ENCODE measurements at regions not wholly inside any gene's neighbourhood (a gene's known extent, or its start where the extent isn't known, plus 50 kb on each side); places are given as distances from the start of the nearest gene placed in this dataset.

GRCh38 chr2:161005170-161005569 lies 155.1 kb upstream of the TANK start:
- H3K36me3 ChIP-seq (ENCODE audit: control insufficient read depth, insufficient read depth, low read length): no peaks in the 10 kb centered on the region
- WGBS (ENCODE audit: insufficient coverage, low lambda C conversion rate): no CpG with 5 or more reads among the region's 1 CpG

GRCh38 chr2:161008311-161008710 lies 151.9 kb upstream of the TANK start:
- no peak overlapping the region for H3K4me3 ChIP-seq (ENCODE audit: low read length)
- H3K9me3 ChIP-seq (ENCODE audit: control insufficient read depth, low read depth, low read length): no peaks in the 10 kb centered on the region
- H3K4me1 ChIP-seq (ENCODE audit: control insufficient read depth, insufficient read depth, low read length): no peaks in the 10 kb centered on the region
- no peak for DNase-seq
- no peak overlapping the region for H3K27ac ChIP-seq (ENCODE audit: low read length)
- WGBS (ENCODE audit: insufficient coverage, low lambda C conversion rate): no CpG with 5 or more reads among the region's 3 CpGs
- no peaks in the 10 kb centered on the region for H3K36me3 ChIP-seq (ENCODE audit: control insufficient read depth, insufficient read depth, low read length)
- no peaks in the 10 kb centered on the region for H3K27me3 ChIP-seq (ENCODE audit: control insufficient read depth, insufficient read depth, low read length)

More at GRCh38 chr2:161005170-161005569, 155.1 kb upstream of the TANK start:
- no peaks in the 10 kb centered on the region for H3K4me1 ChIP-seq (ENCODE audit: control insufficient read depth, insufficient read depth, low read length)
- no peak overlapping the region for H3K27ac ChIP-seq (ENCODE audit: low read length)
- H3K9me3 ChIP-seq (ENCODE audit: control insufficient read depth, low read depth, low read length): no peaks in the 10 kb centered on the region
- no peak for DNase-seq
- no peak overlapping the region for H3K4me3 ChIP-seq (ENCODE audit: low read length)
- H3K27me3 ChIP-seq (ENCODE audit: control insufficient read depth, insufficient read depth, low read length): no peaks in the 10 kb centered on the region

GRCh38 chr2:161010503-161011015 lies 149.7 kb upstream of the TANK start:
- DNase-seq: peak in 1 of 2 donors; percentile 12

GRCh38 chr2:161017780-161018470 lies 142.3 kb upstream of the TANK start:
- no CpG with 5 or more reads among the region's 3 CpGs for WGBS (ENCODE audit: insufficient coverage, low lambda C conversion rate)
- Histone ChIP-seq H3K27ac (ENCODE audit: low read length) (no peak overlapping the region), H3K4me1 (ENCODE audit: control insufficient read depth, insufficient read depth, low read length) (no peaks in the 10 kb centered on the region), H3K9me3 (ENCODE audit: control insufficient read depth, low read depth, low read length) (no peaks in the 10 kb centered on the region), H3K4me3 (ENCODE audit: low read length) (no peak overlapping the region), H3K36me3 (ENCODE audit: control insufficient read depth, insufficient read depth, low read length) (no peaks in the 10 kb centered on the region), H3K27me3 (ENCODE audit: control insufficient read depth, insufficient read depth, low read length) (no peaks in the 10 kb centered on the region)
- no peak for DNase-seq

More at GRCh38 chr2:161010503-161011015, 149.7 kb upstream of the TANK start:
- WGBS (ENCODE audit: insufficient coverage, low lambda C conversion rate): no CpG with 5 or more reads among the region's 7 CpGs
- Histone ChIP-seq H3K4me3 (ENCODE audit: low read length) (no peak overlapping the region), H3K27ac (ENCODE audit: low read length) (no peak overlapping the region), H3K27me3 (ENCODE audit: control insufficient read depth, insufficient read depth, low read length) (no peaks in the 10 kb centered on the region), H3K9me3 (ENCODE audit: control insufficient read depth, low read depth, low read length) (no peaks in the 10 kb centered on the region), H3K36me3 (ENCODE audit: control insufficient read depth, insufficient read depth, low read length) (no peaks in the 10 kb centered on the region), H3K4me1 (ENCODE audit: control insufficient read depth, insufficient read depth, low read length) (no peaks in the 10 kb centered on the region)

GRCh38 chr2:161019311-161019710 lies 140.9 kb upstream of the TANK start:
- no peaks in the 10 kb centered on the region for H3K9me3 ChIP-seq (ENCODE audit: control insufficient read depth, low read depth, low read length)
- H3K27me3 ChIP-seq (ENCODE audit: control insufficient read depth, insufficient read depth, low read length): no peaks in the 10 kb centered on the region
- no peak overlapping the region for H3K4me3 ChIP-seq (ENCODE audit: low read length)
- H3K27ac ChIP-seq (ENCODE audit: low read length): no peak overlapping the region
- DNase-seq: no peak
- no peaks in the 10 kb centered on the region for H3K36me3 ChIP-seq (ENCODE audit: control insufficient read depth, insufficient read depth, low read length)
- 100% methylated on average over 2 of the region's 5 CpGs for WGBS (ENCODE audit: insufficient coverage, low lambda C conversion rate)
- H3K4me1 ChIP-seq (ENCODE audit: control insufficient read depth, insufficient read depth, low read length): no peaks in the 10 kb centered on the region

- no CpG with 5 or more reads among the region's 2 CpGs for WGBS (ENCODE audit: insufficient coverage, low lambda C conversion rate)
- no peaks in the 10 kb centered on the region for H3K9me3 ChIP-seq (ENCODE audit: control insufficient read depth, low read depth, low read length)
- no peaks in the 10 kb centered on the region for H3K4me1 ChIP-seq (ENCODE audit: control insufficient read depth, insufficient read depth, low read length)
- no peak for DNase-seq
- H3K36me3 ChIP-seq (ENCODE audit: control insufficient read depth, insufficient read depth, low read length): no peaks in the 10 kb centered on the region
- H3K27ac ChIP-seq (ENCODE audit: low read length): no peak overlapping the region
- H3K27me3 ChIP-seq (ENCODE audit: control insufficient read depth, insufficient read depth, low read length): no peaks in the 10 kb centered on the region
- no peak overlapping the region for H3K4me3 ChIP-seq (ENCODE audit: low read length)
Observed at GRCh38 chr2:161020437-161020836, 139.8 kb upstream of the TANK start.

GRCh38 chr2:161028581-161028980 lies 131.6 kb upstream of the TANK start:
- Histone ChIP-seq H3K27ac (ENCODE audit: low read length) (no peak overlapping the region), H3K27me3 (ENCODE audit: control insufficient read depth, insufficient read depth, low read length) (no peaks in the 10 kb centered on the region), H3K36me3 (ENCODE audit: control insufficient read depth, insufficient read depth, low read length) (no peaks in the 10 kb centered on the region), H3K9me3 (ENCODE audit: control insufficient read depth, low read depth, low read length) (no peaks in the 10 kb centered on the region), H3K4me1 (ENCODE audit: control insufficient read depth, insufficient read depth, low read length) (no peaks in the 10 kb centered on the region), H3K4me3 (ENCODE audit: low read length) (no peak overlapping the region)
- 100% methylated on average over 1 of the region's 1 CpG for WGBS (ENCODE audit: insufficient coverage, low lambda C conversion rate)
- no peak for DNase-seq

- no peak for DNase-seq
- H3K27ac ChIP-seq (ENCODE audit: low read length): no peak overlapping the region
- no peaks in the 10 kb centered on the region for H3K4me1 ChIP-seq (ENCODE audit: control insufficient read depth, insufficient read depth, low read length)
- 80% methylated on average over 2 of the region's 5 CpGs for WGBS (ENCODE audit: insufficient coverage, low lambda C conversion rate)
- no peaks in the 10 kb centered on the region for H3K27me3 ChIP-seq (ENCODE audit: control insufficient read depth, insufficient read depth, low read length)
- H3K4me3 ChIP-seq (ENCODE audit: low read length): no peak overlapping the region
- H3K9me3 ChIP-seq (ENCODE audit: control insufficient read depth, low read depth, low read length): no peaks in the 10 kb centered on the region
- no peaks in the 10 kb centered on the region for H3K36me3 ChIP-seq (ENCODE audit: control insufficient read depth, insufficient read depth, low read length)
Observed at GRCh38 chr2:161029321-161029720, 130.9 kb upstream of the TANK start.

GRCh38 chr2:161030260-161031063 lies 129.8 kb upstream of the TANK start:
- H3K4me1 ChIP-seq (ENCODE audit: control insufficient read depth, insufficient read depth, low read length): no peaks in the 10 kb centered on the region
- H3K4me3 ChIP-seq (ENCODE audit: low read length): no peak overlapping the region
- no peak overlapping the region for H3K27ac ChIP-seq (ENCODE audit: low read length)
- WGBS (ENCODE audit: insufficient coverage, low lambda C conversion rate): 73% methylated on average over 2 of the region's 3 CpGs
- no peaks in the 10 kb centered on the region for H3K9me3 ChIP-seq (ENCODE audit: control insufficient read depth, low read depth, low read length)
- peak in 1 of 2 donors; percentile 9 for DNase-seq
- H3K36me3 ChIP-seq (ENCODE audit: control insufficient read depth, insufficient read depth, low read length): no peaks in the 10 kb centered on the region
- H3K27me3 ChIP-seq (ENCODE audit: control insufficient read depth, insufficient read depth, low read length): no peaks in the 10 kb centered on the region

GRCh38 chr2:161031511-161031910 lies 128.7 kb upstream of the TANK start:
- Histone ChIP-seq H3K9me3 (ENCODE audit: control insufficient read depth, low read depth, low read length) (no peaks in the 10 kb centered on the region), H3K4me1 (ENCODE audit: control insufficient read depth, insufficient read depth, low read length) (no peaks in the 10 kb centered on the region), H3K27me3 (ENCODE audit: control insufficient read depth, insufficient read depth, low read length) (no peaks in the 10 kb centered on the region), H3K36me3 (ENCODE audit: control insufficient read depth, insufficient read depth, low read length) (no peaks in the 10 kb centered on the region), H3K27ac (ENCODE audit: low read length) (no peak overlapping the region), H3K4me3 (ENCODE audit: low read length) (no peak overlapping the region)
- DNase-seq: no peak
- WGBS (ENCODE audit: insufficient coverage, low lambda C conversion rate): 100% methylated on average over 2 of the region's 3 CpGs

All from large intestine (tissue), 3 donors.